GM18870 (cell line): ENCODE measurements at regions not wholly inside any gene's neighbourhood (a gene's known extent, or its start where the extent isn't known, plus 50 kb on each side); places are given as distances from the start of the nearest gene placed in this dataset.
"Not testable (repeated sequence)": the region's sequence is repeated elsewhere in the genome, so short reads cannot be mapped to it uniquely, and the experiment has no call there.

Experiments
- ATAC-seq: cut with Tn5 transposase; IDR thresholded peaks from one replicate; pipeline ENCODE4 v1.9.1; 2021; ENCODE audit warnings: moderate library complexity; ENCODE audit not compliant: unreplicated experiment

- ATAC-seq = no peak
Measured at GRCh38 chr3:162507397-162507796, 1010.8 kb downstream of the OTOL1 start.

GRCh38 chr3:162512488-162512887 is 1015.9 kb downstream of the OTOL1 start:
- ATAC-seq = no peak

GRCh38 chr3:162517110-162517509 is 1020.5 kb downstream of the OTOL1 start:
- ATAC-seq = no peak

GRCh38 chr3:162521669-162522068 is 1025.1 kb downstream of the OTOL1 start:
- no peak for ATAC-seq

- no peak for ATAC-seq
Measured at GRCh38 chr3:162525066-162525742, 1028.6 kb downstream of the OTOL1 start.

- no peak for ATAC-seq
Measured at GRCh38 chr3:162525771-162526170, 1029.2 kb downstream of the OTOL1 start.

GRCh38 chr3:162534431-162534830 is 1037.8 kb downstream of the OTOL1 start:
- no peak for ATAC-seq

GRCh38 chr3:162538491-162538890 is 1041.9 kb downstream of the OTOL1 start:
- ATAC-seq = no peak

- no peak for ATAC-seq
Measured at GRCh38 chr3:162538906-162539305, 1042.3 kb downstream of the OTOL1 start.

- ATAC-seq = no peak
Measured at GRCh38 chr3:162540421-162540820, 1043.8 kb downstream of the OTOL1 start.

- no peak for ATAC-seq
Measured at GRCh38 chr3:162541923-162542322, 1045.3 kb downstream of the OTOL1 start.

GRCh38 chr3:162544246-162544645 is 1047.6 kb downstream of the OTOL1 start:
- no peak for ATAC-seq

- no peak for ATAC-seq
Measured at GRCh38 chr3:162546910-162547309, 1050.3 kb downstream of the OTOL1 start.

- ATAC-seq = no peak
Measured at GRCh38 chr3:162547321-162547720, 1050.7 kb downstream of the OTOL1 start.

GRCh38 chr3:162555761-162556160 is 1059.2 kb downstream of the OTOL1 start:
- ATAC-seq = no peak

- ATAC-seq = no peak
Measured at GRCh38 chr3:162558016-162558415, 1061.4 kb downstream of the OTOL1 start.

GRCh38 chr3:162568706-162569105 is 1072.1 kb downstream of the OTOL1 start:
- ATAC-seq = no peak

- no peak for ATAC-seq
Measured at GRCh38 chr3:162569314-162569713, 1072.7 kb downstream of the OTOL1 start.

- ATAC-seq = no peak
Measured at GRCh38 chr3:162584986-162585385, 1088.4 kb downstream of the OTOL1 start.

GRCh38 chr3:162586591-162586990 is 1090.0 kb downstream of the OTOL1 start:
- ATAC-seq = no peak

- no peak for ATAC-seq
Measured at GRCh38 chr3:162597226-162597625, 1100.6 kb downstream of the OTOL1 start.

- ATAC-seq = not testable (repeated sequence)
Measured at GRCh38 chr3:162598500-162598899, 1101.9 kb downstream of the OTOL1 start.

GRCh38 chr3:162599742-162600141 is 1103.1 kb downstream of the OTOL1 start:
- not testable (repeated sequence) for ATAC-seq
